Activated CD8-positive, alpha-beta memory T cell treated with anti-CD3 and anti-CD28 coated beads, Interleukin-2, amount 50 U/mL, for 4 hours (primary cell): ENCODE measurements at regions not wholly inside any gene's neighbourhood (a gene's known extent, or its start where the extent isn't known, plus 50 kb on each side); places are given as distances from the start of the nearest gene placed in this dataset.
"Not testable (repeated sequence)": the region's sequence is repeated elsewhere in the genome, so short reads cannot be mapped to it uniquely, and the experiment has no call there.

Experiments used
- DNase-seq: peaks from one replicate; pipeline ENCODE4 v3.0.0-alpha.2; 2020

GRCh38 chr6:99668036-99668705 is 61.5 kb downstream of the PRDM13 start:
- no peak for DNase-seq

- DNase-seq: no peak
These were observed 83.5 kb downstream of the PRDM13 start for GRCh38 chr6:99689916-99690685.

- DNase-seq: not testable (repeated sequence)
These were observed 95.7 kb downstream of the PRDM13 start for GRCh38 chr6:99702287-99702686.

- DNase-seq: no peak
These were observed 102.4 kb downstream of the PRDM13 start for GRCh38 chr6:99709062-99709461.

DNA sequence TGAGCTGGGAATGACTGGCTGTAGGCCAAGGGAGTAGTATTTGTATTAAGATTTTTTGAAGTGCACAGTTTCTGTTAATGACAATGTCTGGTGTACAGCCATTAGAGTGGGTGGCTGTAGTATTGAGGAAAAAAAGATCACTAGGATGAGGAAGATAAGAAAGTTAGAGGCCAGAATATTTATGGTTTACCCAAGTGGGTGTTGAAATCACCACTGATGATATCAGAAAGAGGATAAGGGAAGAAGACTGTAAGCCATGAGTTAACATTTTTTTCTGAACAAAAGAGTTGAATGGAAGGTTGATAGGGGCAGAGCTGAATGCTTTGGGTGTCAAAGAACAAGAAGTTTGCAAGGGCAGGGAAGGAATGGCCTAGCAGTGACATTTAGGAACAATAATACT is 104.7 kb downstream of the PRDM13 start:
- no peak for DNase-seq

DNA sequence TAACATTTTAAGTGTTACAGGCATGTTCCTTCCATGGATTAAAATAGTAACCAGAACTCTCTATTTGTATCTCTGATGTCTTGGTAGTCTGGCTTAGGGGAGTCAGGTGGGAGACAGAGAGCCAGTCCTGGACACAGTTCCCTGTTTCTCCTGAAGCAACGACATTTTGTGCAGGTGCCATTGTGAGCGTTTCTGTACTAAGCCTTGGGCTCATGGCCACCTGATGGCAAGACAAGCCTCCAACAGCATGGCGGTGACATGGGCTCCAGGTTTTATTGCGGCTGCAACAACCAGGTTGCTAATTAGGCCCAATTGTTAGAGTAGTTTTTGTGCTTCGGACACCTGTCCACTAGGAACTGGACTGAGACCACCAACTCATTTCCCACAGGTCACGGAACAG is 105.3 kb downstream of the PRDM13 start:
- DNase-seq: no peak

DNA sequence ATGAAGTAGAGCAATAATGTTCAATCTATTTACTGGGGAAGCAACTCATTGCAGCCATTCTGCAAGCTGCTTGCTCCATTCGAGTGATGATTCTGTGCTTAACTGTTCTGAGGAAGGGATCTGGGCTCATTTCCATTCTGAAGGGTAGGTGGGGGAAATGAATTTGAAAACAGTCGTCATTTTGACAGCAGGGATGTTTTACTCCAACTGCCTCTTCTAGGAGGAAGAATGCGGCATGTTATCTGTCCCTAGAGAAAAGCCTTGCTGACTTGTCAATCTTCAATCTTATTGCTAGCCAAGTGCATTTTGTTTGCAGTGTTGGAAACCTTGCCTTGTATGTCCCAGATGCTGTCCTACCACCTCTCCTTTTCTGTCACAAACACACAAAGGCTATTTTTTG is 105.9 kb downstream of the PRDM13 start:
- DNase-seq: no peak

DNA sequence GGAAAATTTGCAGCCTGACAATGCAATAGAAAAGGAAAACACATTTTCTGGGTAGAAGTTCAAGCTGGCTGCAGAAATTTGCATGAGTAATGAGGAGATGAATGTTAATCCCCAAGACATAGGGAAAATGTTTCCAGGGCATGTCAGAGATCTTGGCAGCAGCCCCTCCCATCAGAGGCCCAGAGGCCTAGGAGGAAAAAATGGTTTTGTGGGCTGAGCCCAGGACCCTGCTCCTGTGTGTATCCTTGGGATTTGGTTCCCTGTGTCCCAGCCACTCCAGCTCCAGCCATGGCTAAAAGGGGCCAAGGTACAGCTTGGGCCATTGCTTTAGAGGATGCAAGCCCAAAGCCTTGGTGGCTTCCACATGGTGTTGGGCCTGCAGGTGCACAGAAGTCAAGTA is 115.4 kb downstream of the PRDM13 start:
- DNase-seq: not testable (repeated sequence)

DNA sequence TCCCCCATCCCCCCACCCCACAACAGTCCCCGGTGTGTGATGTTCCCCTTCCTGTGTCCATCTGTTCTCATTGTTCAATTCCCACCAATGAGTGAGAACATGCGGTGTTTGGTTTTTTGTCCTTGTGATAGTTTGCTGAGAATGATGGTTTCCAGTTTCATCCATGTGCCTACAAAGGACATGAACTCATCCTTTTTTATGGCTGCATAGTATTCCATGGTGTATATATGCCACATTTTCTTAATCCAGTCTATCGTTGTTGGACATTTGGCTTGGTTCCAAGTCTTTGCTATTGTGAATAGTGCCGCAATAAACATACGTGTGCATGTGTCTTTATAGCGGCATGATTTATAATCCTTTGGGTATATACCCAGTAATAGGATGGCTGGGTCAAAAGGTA is 123.6 kb downstream of the PRDM13 start:
- DNase-seq: not testable (repeated sequence)

- DNase-seq: no peak
These were observed 129.7 kb downstream of the PRDM13 start for GRCh38 chr6:99736302-99736701.

- no peak for DNase-seq
These were observed 132.9 kb downstream of the PRDM13 start for GRCh38 chr6:99739526-99739925.

GRCh38 chr6:99741092-99741491 is 134.5 kb downstream of the PRDM13 start:
- no peak for DNase-seq

DNA sequence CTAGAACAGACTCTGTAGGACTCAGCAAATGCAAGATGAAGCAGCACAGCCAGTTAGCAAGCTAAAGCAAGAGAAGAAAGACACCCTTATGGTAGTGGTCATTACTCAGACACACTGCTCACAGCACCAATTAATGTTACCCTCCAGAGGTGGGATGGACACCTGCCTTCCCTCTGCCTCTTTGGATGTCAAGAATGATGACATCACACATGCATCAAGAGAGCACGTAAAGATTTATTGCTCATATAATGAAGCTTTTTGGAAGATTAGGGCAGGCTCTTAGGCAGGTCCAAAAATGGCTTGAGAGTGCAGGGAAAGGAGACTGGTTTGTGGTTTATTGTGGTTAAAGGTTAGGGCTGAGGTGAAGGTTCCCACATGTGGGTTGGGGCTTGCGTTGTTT is 137.0 kb downstream of the PRDM13 start:
- DNase-seq: no peak

DNA sequence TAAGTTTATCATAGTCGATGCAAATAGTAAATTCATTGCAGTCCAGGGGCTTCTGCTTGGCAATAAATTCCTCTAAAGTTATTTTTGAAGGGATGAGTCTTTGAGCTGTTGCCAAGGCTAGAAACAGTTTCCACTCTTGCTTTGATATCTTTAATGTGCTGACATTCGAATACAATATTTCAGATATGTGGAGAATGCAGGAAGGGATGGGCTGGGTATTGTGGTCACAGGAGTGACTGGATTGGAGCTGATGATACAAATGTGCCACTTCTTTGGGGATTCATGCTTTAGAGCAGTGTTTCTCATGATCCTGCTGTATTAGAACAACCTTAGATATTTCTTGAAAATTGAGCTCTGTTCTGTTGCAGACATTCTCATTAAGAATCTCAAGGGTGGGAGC is 139.0 kb downstream of the PRDM13 start:
- DNase-seq: no peak

DNA sequence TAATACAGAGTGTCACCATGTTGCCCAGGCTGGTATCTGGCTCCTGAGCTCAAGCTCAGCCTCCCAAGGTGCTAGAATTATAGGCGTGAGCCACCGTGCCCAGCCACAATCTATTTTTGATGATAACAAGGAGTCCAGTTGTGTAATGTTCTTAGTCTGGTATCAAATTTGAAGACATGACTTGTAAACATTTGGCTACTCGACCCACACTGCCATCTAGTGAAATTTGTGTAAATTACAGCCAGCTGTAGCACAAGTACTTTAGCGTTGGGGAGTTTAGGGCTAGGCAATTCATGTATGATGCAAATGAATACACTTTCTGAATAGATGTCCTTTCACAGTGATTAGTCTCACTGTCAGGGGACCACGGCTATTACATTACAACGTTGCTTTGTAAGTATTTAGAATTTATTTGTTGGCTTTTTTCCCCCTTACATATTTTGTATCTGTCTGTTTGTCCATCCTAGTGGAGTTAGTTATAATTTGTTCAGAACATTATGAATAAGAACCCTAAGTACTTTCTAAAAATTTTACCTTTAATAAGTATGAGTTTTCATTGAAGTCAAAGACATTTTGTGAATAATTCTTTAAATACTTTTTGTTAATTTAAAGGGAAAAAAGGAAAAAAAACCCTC is 139.7 kb downstream of the PRDM13 start:
- DNase-seq: peak; percentile 44

DNA sequence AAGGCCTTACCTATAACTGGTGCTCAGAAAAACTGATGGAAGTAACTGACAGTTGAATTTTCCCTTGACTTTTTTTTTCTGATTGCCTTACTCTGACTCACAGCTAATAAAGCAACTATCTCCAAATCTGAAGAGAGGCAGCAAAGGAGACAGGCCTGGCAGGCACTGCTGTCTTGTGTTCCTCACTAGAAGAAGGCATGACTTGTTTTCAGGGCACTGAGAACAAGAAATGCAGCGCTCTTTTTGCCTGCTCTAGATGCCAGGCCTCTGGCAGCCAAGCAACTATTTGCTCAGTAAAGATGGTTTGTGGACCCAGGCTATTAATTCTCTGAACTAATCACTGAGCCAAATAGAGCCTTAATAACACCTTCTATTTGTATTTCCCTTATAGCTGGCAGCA is 155.1 kb downstream of the PRDM13 start:
- DNase-seq: no peak

DNA sequence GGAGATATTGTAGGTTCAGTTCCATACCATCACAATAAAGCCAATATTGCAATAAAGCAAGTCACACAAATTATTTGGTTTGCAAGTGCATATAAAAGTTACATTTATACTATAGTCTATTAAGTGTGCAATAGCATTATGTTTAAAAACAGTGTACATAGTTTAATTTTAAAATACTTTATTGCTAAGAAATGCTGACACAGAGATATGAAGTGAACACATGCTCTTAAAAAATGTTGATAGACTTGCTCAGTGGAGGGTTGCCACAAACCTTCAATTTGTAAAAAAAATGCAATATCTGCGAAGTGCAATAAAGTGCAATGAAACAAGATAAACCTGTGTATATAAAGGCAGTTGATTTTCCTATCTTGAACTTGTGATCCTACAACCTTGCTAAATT is 161.5 kb downstream of the PRDM13 start:
- DNase-seq: no peak

GRCh38 chr6:99779631-99780555 is 173.3 kb downstream of the PRDM13 start:
- DNase-seq: no peak

GRCh38 chr6:99780556-99780885 is 173.9 kb downstream of the PRDM13 start:
- DNase-seq: no peak

DNA sequence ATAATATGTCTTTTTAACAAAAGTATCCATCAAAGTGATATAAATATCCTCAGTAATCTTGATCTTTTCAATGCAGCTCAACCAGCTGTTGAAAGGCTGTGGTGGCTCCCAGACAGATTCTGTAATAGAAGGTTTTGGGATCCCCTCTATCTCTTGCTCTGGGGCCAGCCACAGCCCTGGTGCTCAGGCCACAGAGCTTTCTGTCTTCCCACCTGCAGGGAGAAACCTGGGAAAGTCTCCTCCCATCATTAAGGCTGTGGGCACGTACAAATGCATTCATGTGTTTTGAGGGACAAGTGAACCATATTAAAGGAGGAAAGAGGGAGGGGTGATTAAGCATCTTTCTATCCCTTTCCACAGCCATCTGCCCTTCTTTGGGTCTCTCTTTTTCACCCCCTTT is 183.1 kb downstream of the PRDM13 start:
- DNase-seq: no peak

DNA sequence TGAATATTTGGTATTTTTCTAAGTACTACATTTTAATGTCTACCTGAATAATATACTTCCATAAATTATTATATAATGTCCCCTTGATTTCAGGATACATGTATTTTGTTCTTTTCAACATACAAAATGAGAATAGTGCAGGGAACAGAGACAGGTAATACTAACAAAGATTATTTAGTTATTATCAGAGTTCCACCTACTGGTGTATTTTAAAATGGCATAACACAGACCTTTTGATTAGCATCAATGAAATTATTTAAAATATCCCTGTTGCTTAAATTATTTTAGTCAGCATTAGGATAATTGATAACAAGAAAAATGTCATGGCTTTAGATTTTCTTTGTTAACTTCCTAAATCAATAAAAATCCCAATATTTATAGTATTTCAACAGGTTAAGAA is 184.0 kb downstream of the PRDM13 start:
- DNase-seq: no peak

GRCh38 chr6:99801805-99802204 is 192.2 kb downstream of the MCHR2 start:
- DNase-seq: no peak

DNA sequence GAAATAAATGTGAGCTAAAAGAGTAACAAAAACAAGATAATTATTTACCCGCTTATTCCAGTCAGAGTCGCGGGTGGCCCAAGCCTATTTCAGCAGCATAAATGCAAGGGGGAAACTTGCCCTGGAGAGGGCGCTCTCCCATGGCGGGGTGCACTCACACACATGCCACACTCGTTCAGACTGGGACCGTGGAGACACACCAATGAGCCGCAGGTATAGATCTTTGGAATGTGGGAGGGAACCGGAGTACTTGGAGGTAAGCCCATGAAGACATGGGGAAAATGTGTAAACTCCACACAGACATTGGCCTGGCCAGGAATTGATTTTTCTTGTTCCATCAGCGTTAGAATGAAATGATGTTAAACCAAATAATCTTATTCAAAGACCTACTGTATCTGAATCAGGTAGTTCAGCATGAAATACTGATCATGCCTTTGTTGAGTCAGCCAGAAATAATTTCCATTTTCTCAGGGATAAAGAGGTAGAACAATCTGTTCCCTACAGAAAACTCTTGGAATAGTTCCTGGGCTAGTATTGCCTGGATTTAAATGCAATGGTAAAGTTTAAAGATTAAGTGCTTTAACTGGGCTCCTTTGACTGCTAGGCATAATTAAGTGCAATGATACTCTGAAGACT is 191.5 kb downstream of the MCHR2 start:
- DNase-seq: no peak
